Loucy (cell line): ENCODE measurements at regions not wholly inside any gene's neighbourhood (a gene's known extent, or its start where the extent isn't known, plus 50 kb on each side); places are given as distances from the start of the nearest gene placed in this dataset.

Experiments used
- H2AFZ ChIP-seq: fragments of 200-600 bp; sonication (generic); 2 replicates; pipeline ENCODE4 v1.6.0; 2016; ENCODE audit warnings: antibody characterized with exemption, mild to moderate bottlenecking, low read length, moderate library complexity
- H3F3A ChIP-seq: fragments of 200-600 bp; 2 replicates; pipeline ENCODE4 v1.6.0; 2016; ENCODE audit warnings: antibody characterized with exemption, low read depth, mild to moderate bottlenecking
- H3K27me3 ChIP-seq: fragments of 200-600 bp; sonication (generic); 2 replicates; pipeline ENCODE4 v1.6.1; 2014; ENCODE audit warnings: low read length, mild to moderate bottlenecking; ENCODE audit not compliant: insufficient read depth, poor library complexity, severe bottlenecking
- H3K36me3 ChIP-seq: fragments of 200-600 bp; sonication (generic); 2 replicates; pipeline ENCODE4 v1.6.1; 2016; ENCODE audit warnings: low read length; ENCODE audit not compliant: insufficient read depth
- H3K4me1 ChIP-seq: fragments of 200-600 bp; sonication (generic); 2 replicates; pipeline ENCODE4 v1.5.1; 2014; ENCODE audit warnings: low read length, mild to moderate bottlenecking; ENCODE audit not compliant: insufficient read depth, poor library complexity, severe bottlenecking
- H3K4me2 ChIP-seq: fragments of 200-600 bp; sonication (generic); 2 replicates; pipeline ENCODE4 v1.6.0; 2014; ENCODE audit warnings: antibody characterized with exemption, low read length, low read depth, mild to moderate bottlenecking; ENCODE audit not compliant: poor library complexity, severe bottlenecking
- H3K4me3 ChIP-seq: fragments of 200-600 bp; sonication (generic); 2 replicates; pipeline ENCODE4 v1.5.1; 2014; ENCODE audit warnings: low read length, mild to moderate bottlenecking, mixed read lengths; ENCODE audit not compliant: poor library complexity, severe bottlenecking
- H3K79me2 ChIP-seq: fragments of 200-600 bp; sonication (generic); 2 replicates; pipeline ENCODE4 v1.6.1; 2014; ENCODE audit warnings: low read length; ENCODE audit not compliant: insufficient read depth
- H3K9ac ChIP-seq: fragments of 200-600 bp; sonication (generic); 2 replicates; pipeline ENCODE4 v1.6.0; 2014; ENCODE audit warnings: mild to moderate bottlenecking, low read depth, low read length, moderate library complexity; ENCODE audit not compliant: poor library complexity, severe bottlenecking
- H3K9me2 ChIP-seq: fragments of 200-600 bp; sonication (generic); replicated peaks from 2 replicates; pipeline ENCODE4 v1.6.1; 2016; ENCODE audit warnings: low read depth, low read length, mixed read lengths
- H3K9me3 ChIP-seq: fragments of 200-600 bp; sonication (generic); 2 replicates; pipeline ENCODE4 v1.6.1; 2014; ENCODE audit warnings: mild to moderate bottlenecking, antibody characterized with exemption, low read length, low read depth; ENCODE audit not compliant: insufficient read depth
- H4K20me1 ChIP-seq: fragments of 200-600 bp; sonication (generic); 2 replicates; pipeline ENCODE4 v1.6.0; 2014; ENCODE audit warnings: antibody characterized with exemption, low read length, mild to moderate bottlenecking; ENCODE audit not compliant: insufficient read depth, poor library complexity, severe bottlenecking
- EZH2phosphoT487 ChIP-seq: fragments of 200-600 bp; IDR thresholded peaks from 2 replicates; pipeline ENCODE4 v1.6.1; 2018; ENCODE audit warnings: antibody characterized with exemption, mild to moderate bottlenecking, moderate library complexity, borderline replicate concordance
- TF ChIP-seq, protein P1 (sequence below): fragments of 200-600 bp; sonication (generic); conservative IDR thresholded peaks from 2 replicates; pipeline ENCODE4 v1.5.1; 2014; ENCODE audit warnings: mild to moderate bottlenecking, antibody characterized with exemption, low read length

GRCh38 chr1:218996362-218996761 is 177.3 kb upstream of the LYPLAL1 start:
- no peaks in the 10 kb centered on the region for H4K20me1 ChIP-seq
- no peak overlapping the region for H2AFZ ChIP-seq
- H3K4me3 ChIP-seq, result no peak overlapping the region
- no peak for TF ChIP-seq EZH2phosphoT487
- TF ChIP-seq, protein P1, sequence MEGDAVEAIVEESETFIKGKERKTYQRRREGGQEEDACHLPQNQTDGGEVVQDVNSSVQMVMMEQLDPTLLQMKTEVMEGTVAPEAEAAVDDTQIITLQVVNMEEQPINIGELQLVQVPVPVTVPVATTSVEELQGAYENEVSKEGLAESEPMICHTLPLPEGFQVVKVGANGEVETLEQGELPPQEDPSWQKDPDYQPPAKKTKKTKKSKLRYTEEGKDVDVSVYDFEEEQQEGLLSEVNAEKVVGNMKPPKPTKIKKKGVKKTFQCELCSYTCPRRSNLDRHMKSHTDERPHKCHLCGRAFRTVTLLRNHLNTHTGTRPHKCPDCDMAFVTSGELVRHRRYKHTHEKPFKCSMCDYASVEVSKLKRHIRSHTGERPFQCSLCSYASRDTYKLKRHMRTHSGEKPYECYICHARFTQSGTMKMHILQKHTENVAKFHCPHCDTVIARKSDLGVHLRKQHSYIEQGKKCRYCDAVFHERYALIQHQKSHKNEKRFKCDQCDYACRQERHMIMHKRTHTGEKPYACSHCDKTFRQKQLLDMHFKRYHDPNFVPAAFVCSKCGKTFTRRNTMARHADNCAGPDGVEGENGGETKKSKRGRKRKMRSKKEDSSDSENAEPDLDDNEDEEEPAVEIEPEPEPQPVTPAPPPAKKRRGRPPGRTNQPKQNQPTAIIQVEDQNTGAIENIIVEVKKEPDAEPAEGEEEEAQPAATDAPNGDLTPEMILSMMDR, result peak; percentile 4; the same call in 1 of the 2 replicates
- H3K4me2 ChIP-seq, result no peak overlapping the region
- H3K9ac ChIP-seq, result no peak overlapping the region
- H3K79me2 ChIP-seq, result no peaks in the 10 kb centered on the region
- H3K27me3 ChIP-seq, result no peaks in the 10 kb centered on the region
- H3F3A ChIP-seq, result no peaks in the 10 kb centered on the region
- H3K9me3 ChIP-seq, result no peaks in the 10 kb centered on the region
- H3K9me2 ChIP-seq, result no peaks in the 10 kb centered on the region
- no peaks in the 10 kb centered on the region for H3K36me3 ChIP-seq
- H3K4me1 ChIP-seq, result no peaks in the 10 kb centered on the region

DNA sequence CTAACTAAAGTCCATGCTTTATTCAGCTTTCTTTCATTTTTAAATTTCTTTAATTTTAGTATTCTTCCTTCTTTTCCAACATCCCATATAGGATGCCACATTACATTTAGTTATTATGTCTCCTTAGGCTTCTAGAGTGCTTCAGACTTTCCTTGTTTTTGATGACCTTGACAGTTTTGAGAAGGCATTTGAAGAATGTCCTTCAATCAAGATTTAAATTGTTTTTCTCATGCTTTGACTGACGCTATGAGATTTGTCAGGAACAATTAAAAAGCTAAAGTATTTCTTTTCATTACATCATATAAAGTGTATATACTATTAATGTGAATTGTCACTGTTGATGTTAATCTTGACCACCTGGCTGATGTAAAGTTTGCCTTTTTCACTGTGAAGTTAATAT is 173.7 kb upstream of the LYPLAL1 start:
- Histone ChIP-seq H3K4me2 (no peak overlapping the region), H3K9me2 (no peaks in the 10 kb centered on the region)

DNA sequence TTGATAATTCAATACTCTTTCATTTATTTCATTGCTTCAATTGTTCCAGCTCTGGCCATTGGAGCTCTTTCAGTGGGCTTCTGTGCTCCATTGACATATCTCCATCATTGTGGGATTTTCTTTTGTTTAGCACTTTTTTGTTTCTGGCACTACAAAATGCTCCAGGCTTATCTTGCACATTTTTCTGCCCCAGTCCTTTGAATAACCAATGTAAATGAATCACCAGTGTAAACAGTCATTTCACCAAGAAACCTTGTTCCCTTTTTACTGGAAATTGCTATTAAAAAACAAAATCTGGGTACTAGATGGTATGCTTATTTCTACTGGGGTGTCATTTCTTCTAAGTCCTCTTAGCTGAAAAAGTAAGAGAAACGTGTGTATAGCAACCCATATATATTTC is 173.0 kb upstream of the LYPLAL1 start:
- no peak overlapping the region for H3K4me2 ChIP-seq

More for the DNA sequence above, 173.7 kb upstream of the LYPLAL1 start:
- no peaks in the 10 kb centered on the region for H3K4me1 ChIP-seq
- no peaks in the 10 kb centered on the region for H4K20me1 ChIP-seq
- H2AFZ ChIP-seq, result no peak overlapping the region
- no peak overlapping the region for H3K4me3 ChIP-seq
- H3K9me3 ChIP-seq, result no peaks in the 10 kb centered on the region
- H3K36me3 ChIP-seq, result no peaks in the 10 kb centered on the region
- no peaks in the 10 kb centered on the region for H3F3A ChIP-seq
- H3K79me2 ChIP-seq, result no peaks in the 10 kb centered on the region
- no peak overlapping the region for H3K9ac ChIP-seq
- H3K27me3 ChIP-seq, result no peaks in the 10 kb centered on the region
- TF ChIP-seq EZH2phosphoT487, result no peak
- TF ChIP-seq, protein P1, result no peak

More for the DNA sequence above, 173.0 kb upstream of the LYPLAL1 start:
- H2AFZ ChIP-seq, result no peak overlapping the region
- no peaks in the 10 kb centered on the region for H3K9me2 ChIP-seq
- H4K20me1 ChIP-seq, result no peaks in the 10 kb centered on the region
- H3K4me1 ChIP-seq, result no peaks in the 10 kb centered on the region
- H3K9me3 ChIP-seq, result peaks cover 3% of the 10 kb centered on the region; the same call in 1 of the 2 replicates
- no peak overlapping the region for H3K9ac ChIP-seq
- no peaks in the 10 kb centered on the region for H3F3A ChIP-seq
- no peaks in the 10 kb centered on the region for H3K36me3 ChIP-seq
- no peak overlapping the region for H3K4me3 ChIP-seq
- no peaks in the 10 kb centered on the region for H3K79me2 ChIP-seq
- H3K27me3 ChIP-seq, result no peaks in the 10 kb centered on the region
- TF ChIP-seq EZH2phosphoT487, result no peak
- TF ChIP-seq, protein P1, result no peak
